CD4-positive, alpha-beta T cell (primary cell): ENCODE measurements at regions not wholly inside any gene's neighbourhood (a gene's known extent, or its start where the extent isn't known, plus 50 kb on each side); places are given as distances from the start of the nearest gene placed in this dataset.

Experiments used
- ATAC-seq: fragments of 200-7000 bp; cut with Tn5 transposase; one replicate; pipeline ENCODE4 v1.10.0; 2022; ENCODE audit warnings: mild to moderate bottlenecking; ENCODE audit not compliant: poor library complexity
- CTCF ChIA-PET: fragments of 350-600 bp; sonication (Branson Sonifier 250); formaldehyde crosslinking; loops from one replicate; lab custom pipeline; 2021; ENCODE audit warnings: antibody characterized with exemption, inconsistent platforms; lab: Charles Lee
- POLR2A ChIA-PET: fragments of 350-600 bp; sonication (Branson Sonifier 250); formaldehyde crosslinking; loops from one replicate; lab custom pipeline; 2021; ENCODE audit warnings: antibody characterized with exemption, inconsistent platforms; lab: Charles Lee
- DNase-seq, 14 experiments: peaks; one replicate each; pipeline ENCODE4 v3.0.0-alpha.2; 2013 to 2020; ENCODE audit warnings: mixed read lengths in 2 of 14
- H3K27ac ChIP-seq, 2 donors: one replicate each; pipeline versions ENCODE4 v1.5.1 to v1.7.0; 2013; ENCODE audit warnings: low read length in 2 of 2, low read depth in 1 of 2, mild to moderate bottlenecking in 1 of 2
- H3K27me3 ChIP-seq, 2 experiments: 1 replicate in 1 of 2; 2 replicates in 1 of 2; pipeline versions ENCODE4 v1.6.1 to v1.7.0; 2013; ENCODE audit warnings: low read length in 2 of 2, control low read depth in 1 of 2, mild to moderate bottlenecking in 1 of 2, moderate library complexity in 1 of 2; ENCODE audit not compliant: insufficient read depth in 2 of 2, control insufficient read depth in 1 of 2
- H3K36me3 ChIP-seq: one replicate; pipeline ENCODE4 v1.6.1; 2013; ENCODE audit warnings: low read length, control low read depth; ENCODE audit not compliant: insufficient read depth
- H3K4me1 ChIP-seq: one replicate; pipeline ENCODE4 v1.6.1; 2013; ENCODE audit warnings: low read length, control low read depth; ENCODE audit not compliant: insufficient read depth
- H3K4me3 ChIP-seq: one replicate; pipeline ENCODE4 v1.5.1; 2013; ENCODE audit warnings: mild to moderate bottlenecking, low read length, moderate library complexity
- H3K9me3 ChIP-seq, 2 experiments: 1 replicate in 1 of 2; 2 replicates in 1 of 2; pipeline versions ENCODE4 v1.6.1 to v1.7.0; 2013; ENCODE audit warnings: low read length in 2 of 2, mild to moderate bottlenecking in 2 of 2, control low read depth in 1 of 2, moderate library complexity in 1 of 2; ENCODE audit not compliant: control insufficient read depth in 1 of 2, insufficient read depth in 1 of 2
- H3K27ac Mint-ChIP-seq: one replicate; pipeline ENCODE4 v1.8.0; 2020; ENCODE audit warnings: mixed read lengths
- H3K27me3 Mint-ChIP-seq: one replicate; pipeline ENCODE4 v1.8.0; 2021; ENCODE audit warnings: mixed read lengths
- H3K36me3 Mint-ChIP-seq: one replicate; pipeline ENCODE4 v1.8.0; 2021; ENCODE audit warnings: low read depth, mixed read lengths
- H3K4me1 Mint-ChIP-seq: one replicate; pipeline ENCODE4 v1.8.0; 2021; ENCODE audit warnings: low read depth, mixed read lengths
- H3K4me3 Mint-ChIP-seq: one replicate; pipeline ENCODE4 v1.8.0; 2020; ENCODE audit warnings: mild to moderate bottlenecking, mixed read lengths
- H3K9me3 Mint-ChIP-seq: one replicate; pipeline ENCODE4 v1.8.0; 2020; ENCODE audit warnings: mixed read lengths
- CTCF ChIP-seq: fragments of 200-600 bp; IDR thresholded peaks from one replicate; pipeline ENCODE4 v1.8.0; 2022; ENCODE audit warnings: antibody characterized with exemption, mild to moderate bottlenecking
- intact Hi-C, 2 experiments: fragments of 100-400 bp; cut with DNase I in 1 of 2; cut with micrococcal nuclease in 1 of 2; formaldehyde crosslinking; loops; one replicate each; pipeline versions ENCODE4 v1.15.1 to v1.9.0; 2023 to 2025; cut with DNase I, micrococcal nuclease

DNA sequence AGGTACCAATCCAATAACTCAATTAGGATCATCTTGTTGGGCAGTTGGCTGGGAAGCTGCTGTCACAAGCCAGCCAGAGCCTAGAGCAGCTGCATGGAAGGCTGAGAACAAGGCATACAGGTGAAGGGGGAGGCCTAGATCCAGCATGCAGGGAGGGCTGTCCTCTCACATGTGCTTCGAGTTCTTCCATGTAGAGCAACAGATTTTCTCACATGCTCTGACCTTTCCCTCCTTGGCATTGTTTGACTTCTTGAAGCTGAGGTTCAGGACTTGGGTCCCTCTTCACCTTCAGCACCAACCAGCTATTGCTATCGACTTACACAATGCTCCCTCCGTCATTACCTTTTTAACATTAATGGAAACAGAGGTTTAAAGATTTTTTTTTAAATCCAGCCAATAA lies 257.7 kb downstream of the ATG4C start:
- no peak for TF ChIP-seq CTCF
- POLR2A ChIA-PET, result no interaction called here
- Histone ChIP-seq H3K4me3 (no peak overlapping the region), H3K36me3 (no peaks in the 10 kb centered on the region), H3K27ac (no peak overlapping the region), H3K27me3 (peaks cover 0 to 3% of the 10 kb centered on the region in 2 experiments), H3K4me1 (no peaks in the 10 kb centered on the region), H3K9me3 (no peaks in the 10 kb centered on the region)
- no peak for ATAC-seq
- Mint-ChIP-seq H3K27me3 (peaks cover 2% of the 10 kb centered on the region), H3K36me3 (no peaks in the 10 kb centered on the region), H3K4me1 (no peaks in the 10 kb centered on the region), H3K9me3 (no peaks in the 10 kb centered on the region), H3K4me3 (no peak overlapping the region), H3K27ac (no peak overlapping the region)
- intact Hi-C loops, result no loop called here
- CTCF ChIA-PET, result no interaction called here
- DNase-seq, result no peak

DNA sequence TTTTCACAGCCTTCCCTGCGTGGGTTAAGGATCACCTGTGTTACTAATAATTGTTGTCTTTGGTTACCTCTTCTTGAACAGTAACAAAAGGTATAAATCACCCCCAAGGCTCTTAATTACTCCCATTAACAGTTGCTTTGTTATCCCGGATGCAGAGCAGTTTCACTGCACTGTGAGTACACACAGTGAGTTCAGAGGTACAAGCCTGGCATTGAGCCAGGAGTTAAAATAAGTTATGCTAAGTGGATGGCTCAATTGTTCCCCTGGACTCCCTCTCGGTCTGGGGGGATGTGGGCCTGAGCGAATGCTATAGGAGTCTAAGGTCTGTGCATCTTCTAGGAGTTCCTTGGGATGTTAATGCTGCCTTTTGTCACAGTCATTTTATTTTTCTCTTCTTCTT lies 258.3 kb downstream of the ATG4C start:
- H3K36me3 ChIP-seq, result no peaks in the 10 kb centered on the region
- ATAC-seq (no peak), DNase-seq (no peak)
- ChIA-PET CTCF (no interaction called here), POLR2A (no interaction called here)
- no peaks in the 10 kb centered on the region for H3K36me3 Mint-ChIP-seq
- H3K27me3 ChIP-seq, result peaks cover 0 to 3% of the 10 kb centered on the region in 2 experiments
- H3K27ac Mint-ChIP-seq, result no peak overlapping the region
- no peaks in the 10 kb centered on the region for H3K4me1 ChIP-seq
- intact Hi-C loops, result no loop called here
- H3K4me3 Mint-ChIP-seq, result no peak overlapping the region
- H3K4me3 ChIP-seq, result no peak overlapping the region
- H3K27ac ChIP-seq, result no peak overlapping the region
- peaks cover 5% of the 10 kb centered on the region for H3K27me3 Mint-ChIP-seq
- H3K9me3 Mint-ChIP-seq, result no peaks in the 10 kb centered on the region
- no peaks in the 10 kb centered on the region for H3K9me3 ChIP-seq
- no peak for TF ChIP-seq CTCF
- no peaks in the 10 kb centered on the region for H3K4me1 Mint-ChIP-seq

GRCh38 chr1:63046539-63046938 lies 262.6 kb downstream of the ATG4C start:
- H3K36me3 ChIP-seq, result no peaks in the 10 kb centered on the region
- H3K27me3 ChIP-seq, result peaks cover 0 to 3% of the 10 kb centered on the region in 2 experiments
- H3K27ac Mint-ChIP-seq, result no peak overlapping the region
- H3K9me3 ChIP-seq, result no peaks in the 10 kb centered on the region
- intact Hi-C loops, result no loop called here
- H3K4me1 Mint-ChIP-seq, result no peaks in the 10 kb centered on the region
- TF ChIP-seq CTCF, result no peak
- H3K9me3 Mint-ChIP-seq, result no peaks in the 10 kb centered on the region
- ChIA-PET CTCF (no interaction called here), POLR2A (no interaction called here)
- H3K4me1 ChIP-seq, result no peaks in the 10 kb centered on the region
- peaks cover 5% of the 10 kb centered on the region for H3K27me3 Mint-ChIP-seq
- no peak overlapping the region for H3K4me3 ChIP-seq
- ATAC-seq (no peak), DNase-seq (no peak)
- no peak overlapping the region for H3K27ac ChIP-seq
- no peak overlapping the region for H3K4me3 Mint-ChIP-seq
- no peaks in the 10 kb centered on the region for H3K36me3 Mint-ChIP-seq
